Endothelial cell of umbilical vein (primary cell): ENCODE measurements at regions not wholly inside any gene's neighbourhood (a gene's known extent, or its start where the extent isn't known, plus 50 kb on each side); places are given as distances from the start of the nearest gene placed in this dataset.

Experiments
- BruUV-seq: library from RNA; stranded (reverse); fragments of 400-500 nt; replicated peaks from 2 replicates; lab custom pipeline; 2021; lab: Mats Ljungman, UMichigan
- CTCF ChIA-PET: fragments of 300-600, 350-600 bp; sonication (Branson Sonifier 250); formaldehyde crosslinking; loops from one replicate; lab custom pipeline; 2021; ENCODE audit warnings: antibody characterized with exemption, inconsistent platforms; lab: Charles Lee
- POLR2A ChIA-PET: fragments of 300-600, 350-600 bp; sonication (Branson Sonifier 250); formaldehyde crosslinking; loops from one replicate; lab custom pipeline; 2021; ENCODE audit warnings: antibody characterized with exemption, inconsistent platforms; lab: Charles Lee
- DNase-seq: peaks from one replicate; pipeline ENCODE4 v3.0.0-alpha.2; 2011; ENCODE audit warnings: low read depth, low spot score
- FAIRE-seq: peaks from 2 replicates; lab custom pipeline; 2011; peaks lifted over from hg19 to GRCh38; lab: Jason Lieb, UNC
- H2AFZ ChIP-seq: 2 replicates; pipeline ENCODE4 v1.6.0; 2012; ENCODE audit warnings: low read depth, low read length, control low read depth, inconsistent platforms
- H3K27ac ChIP-seq: 2 replicates; pipeline ENCODE4 v1.5.1; 2011; ENCODE audit warnings: low read depth, mild to moderate bottlenecking, control low read depth, low read length, moderate library complexity; ENCODE audit not compliant: insufficient read depth
- H3K27me3 ChIP-seq, 2 experiments: 2 replicates each; pipeline versions ENCODE4 v1.6.0 to v1.6.1; 2011; ENCODE audit warnings: low read length in 2 of 2, mixed read lengths in 1 of 2; ENCODE audit not compliant: control insufficient read depth in 2 of 2, insufficient read depth in 2 of 2
- H3K36me3 ChIP-seq, 2 experiments: 2 replicates in 1 of 2; 3 replicates in 1 of 2; pipeline ENCODE4 v1.5.1; 2011; ENCODE audit warnings: low read length in 2 of 2, mild to moderate bottlenecking in 1 of 2, moderate library complexity in 1 of 2; ENCODE audit not compliant: control insufficient read depth in 2 of 2, insufficient read depth in 2 of 2; ENCODE audit errors: extremely low read depth in 1 of 2
- H3K4me1 ChIP-seq: 3 replicates; pipeline ENCODE4 v1.5.1; 2011; ENCODE audit warnings: mild to moderate bottlenecking, low read length; ENCODE audit not compliant: control insufficient read depth, insufficient read depth; ENCODE audit errors: extremely low read depth
- H3K4me2 ChIP-seq: 2 replicates; pipeline ENCODE4 v1.6.1; 2011; ENCODE audit warnings: low read length, control low read depth, mixed read lengths; ENCODE audit not compliant: insufficient read depth
- H3K4me3 ChIP-seq, 3 experiments: fragments of 200-600 bp in 1 of 3; sonication (generic), shearing (Covaris generic) in 1 of 3; replicated peaks in 1 of 3; 2 replicates each; pipeline ENCODE4 v1.5.1; 2011 to 2016; ENCODE audit warnings: control low read depth in 3 of 3, low read length in 3 of 3, mild to moderate bottlenecking in 2 of 3, inconsistent platforms in 1 of 3, low read depth in 1 of 3, moderate library complexity in 1 of 3; ENCODE audit not compliant: insufficient read depth in 1 of 3
- H3K79me2 ChIP-seq: 2 replicates; pipeline ENCODE4 v1.6.0; 2012; ENCODE audit warnings: low read length, inconsistent platforms; ENCODE audit not compliant: control insufficient read depth, insufficient read depth
- H3K9ac ChIP-seq: replicated peaks from 2 replicates; pipeline ENCODE3; 2011; ENCODE audit warnings: low read length, control low read depth; ENCODE audit not compliant: insufficient read depth; ENCODE audit errors: extremely low read depth
- H3K9me1 ChIP-seq: replicated peaks from 3 replicates; pipeline ENCODE4 v1.6.0; 2011; ENCODE audit warnings: mild to moderate bottlenecking, low read length; ENCODE audit not compliant: control insufficient read depth, insufficient read depth; ENCODE audit errors: extremely low read depth
- H3K9me3 ChIP-seq: replicated peaks from 2 replicates; pipeline ENCODE4 v1.5.1; 2012; ENCODE audit warnings: low read length, inconsistent platforms; ENCODE audit not compliant: control insufficient read depth, insufficient read depth
- H4K20me1 ChIP-seq: replicated peaks from 2 replicates; pipeline ENCODE3; 2011; ENCODE audit warnings: mild to moderate bottlenecking, low read length; ENCODE audit not compliant: control insufficient read depth, insufficient read depth; ENCODE audit errors: extremely low read depth
- EZH2 ChIP-seq: IDR thresholded peaks from 2 replicates; pipeline ENCODE4 v1.6.1; 2012; ENCODE audit warnings: borderline replicate concordance, low read depth, mild to moderate bottlenecking, moderate library complexity, low read length, inconsistent platforms; ENCODE audit not compliant: severe bottlenecking
- FOS ChIP-seq: IDR thresholded peaks from 2 replicates; pipeline ENCODE4 v1.6.1; 2011; ENCODE audit warnings: mild to moderate bottlenecking, low read length, moderate library complexity, borderline replicate concordance; ENCODE audit not compliant: insufficient read depth
- GATA2 ChIP-seq: IDR thresholded peaks from 2 replicates; pipeline ENCODE4 v1.7.0; 2011; ENCODE audit warnings: low read depth, mild to moderate bottlenecking, moderate library complexity, mixed read lengths, low read length; ENCODE audit not compliant: insufficient read length, insufficient read depth
- JUN ChIP-seq: IDR thresholded peaks from 2 replicates; pipeline ENCODE4 v1.6.1; 2011; ENCODE audit warnings: borderline replicate concordance, low read depth; ENCODE audit not compliant: insufficient read length, insufficient read depth
- MYC ChIP-seq: IDR thresholded peaks from one replicate; pipeline ENCODE4 v1.6.1; 2011; ENCODE audit warnings: mild to moderate bottlenecking, low read depth, low read length
- POLR2A ChIP-seq: IDR thresholded peaks from 2 replicates; pipeline ENCODE4 v1.6.1; 2012; ENCODE audit warnings: low read depth, mild to moderate bottlenecking, control low read depth, low read length
- POLR2AphosphoS5 ChIP-seq: IDR thresholded peaks from 2 replicates; pipeline ENCODE4 v1.6.1; 2012; ENCODE audit warnings: low read depth, mild to moderate bottlenecking, control low read depth, low read length, moderate library complexity; ENCODE audit not compliant: insufficient read depth
- dilution Hi-C: fragments of 300-500 bp; cut with MboI; formaldehyde crosslinking; loops from one replicate; pipeline ENCODE4 v1.15.0; 2019; ENCODE audit warnings: low sequenced_read_pairs; ENCODE audit not compliant: extremely low pct_ligation_motif_present
- intact Hi-C: fragments of 100-400 bp; cut with micrococcal nuclease; formaldehyde crosslinking; loops from one replicate; pipeline ENCODE4 v1.10.0; 2022
- TF ChIP-seq, protein P1 (sequence below): IDR thresholded peaks from 2 replicates; pipeline ENCODE4 v1.6.1; 2011; ENCODE audit not compliant: insufficient read depth, insufficient read length
- TF ChIP-seq, protein P2 (sequence below), 2 donors: IDR thresholded peaks; 1 replicate in 1 of 2; 2 replicates in 1 of 2; pipeline ENCODE4 v1.5.1; 2011; ENCODE audit warnings: low read length in 2 of 2, mild to moderate bottlenecking in 2 of 2, moderate library complexity in 2 of 2, control low read depth in 1 of 2, inconsistent platforms in 1 of 2, low read depth in 1 of 2; ENCODE audit not compliant: insufficient read depth in 1 of 2; ENCODE audit errors: extremely low read depth in 1 of 2

GRCh38 chr7:47150497-47151260, 431.2 kb downstream of the TNS3 start:
- no peak overlapping the region for H3K4me2 ChIP-seq
- dilution Hi-C loops: no loop called here
- FAIRE-seq: no peak
- no peaks in the 10 kb centered on the region for H3K36me3 ChIP-seq
- H3K9me1 ChIP-seq: no peaks in the 10 kb centered on the region
- no peak overlapping the region for H3K4me3 ChIP-seq
- no peak for DNase-seq
- no peaks in the 10 kb centered on the region for H4K20me1 ChIP-seq
- H2AFZ ChIP-seq: no peak overlapping the region
- POLR2A ChIA-PET: no interaction called here
- H3K27ac ChIP-seq: no peak overlapping the region
- H3K9ac ChIP-seq: no peak overlapping the region
- H3K27me3 ChIP-seq: peaks cover 0 to 7% of the 10 kb centered on the region in 2 experiments
- CTCF ChIA-PET: no interaction called here
- BruUV-seq: no TSS peak
- TF ChIP-seq JUN (no peak), POLR2A (no peak), POLR2AphosphoS5 (no peak), EZH2 (no peak)
- TF ChIP-seq, protein P1, sequence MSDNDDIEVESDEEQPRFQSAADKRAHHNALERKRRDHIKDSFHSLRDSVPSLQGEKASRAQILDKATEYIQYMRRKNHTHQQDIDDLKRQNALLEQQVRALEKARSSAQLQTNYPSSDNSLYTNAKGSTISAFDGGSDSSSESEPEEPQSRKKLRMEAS: no peak
- no peaks in the 10 kb centered on the region for H3K9me3 ChIP-seq
- H3K79me2 ChIP-seq: no peaks in the 10 kb centered on the region
- no peaks in the 10 kb centered on the region for H3K4me1 ChIP-seq
- intact Hi-C loops: no loop called here

GRCh38 chr7:47149971-47150370, 431.9 kb downstream of the TNS3 start:
- dilution Hi-C loops (no loop called here), intact Hi-C loops (no loop called here)
- Histone ChIP-seq H3K79me2 (no peaks in the 10 kb centered on the region), H3K9me1 (no peaks in the 10 kb centered on the region), H3K27ac (no peak overlapping the region), H4K20me1 (no peaks in the 10 kb centered on the region), H3K9ac (no peak overlapping the region), H3K4me3 (no peak overlapping the region), H3K9me3 (no peaks in the 10 kb centered on the region), H3K36me3 (no peaks in the 10 kb centered on the region), H3K4me2 (no peak overlapping the region), H3K27me3 (peaks cover 0 to 7% of the 10 kb centered on the region in 2 experiments), H3K4me1 (no peaks in the 10 kb centered on the region), H2AFZ (no peak overlapping the region)
- no peak for DNase-seq
- ChIA-PET CTCF (no interaction called here), POLR2A (no interaction called here)
- TF ChIP-seq POLR2A (no peak), FOS (no peak), EZH2 (no peak), GATA2 (no peak), JUN (no peak), POLR2AphosphoS5 (no peak), MYC (no peak)
- TF ChIP-seq, protein P1: no peak
- TF ChIP-seq, protein P2, sequence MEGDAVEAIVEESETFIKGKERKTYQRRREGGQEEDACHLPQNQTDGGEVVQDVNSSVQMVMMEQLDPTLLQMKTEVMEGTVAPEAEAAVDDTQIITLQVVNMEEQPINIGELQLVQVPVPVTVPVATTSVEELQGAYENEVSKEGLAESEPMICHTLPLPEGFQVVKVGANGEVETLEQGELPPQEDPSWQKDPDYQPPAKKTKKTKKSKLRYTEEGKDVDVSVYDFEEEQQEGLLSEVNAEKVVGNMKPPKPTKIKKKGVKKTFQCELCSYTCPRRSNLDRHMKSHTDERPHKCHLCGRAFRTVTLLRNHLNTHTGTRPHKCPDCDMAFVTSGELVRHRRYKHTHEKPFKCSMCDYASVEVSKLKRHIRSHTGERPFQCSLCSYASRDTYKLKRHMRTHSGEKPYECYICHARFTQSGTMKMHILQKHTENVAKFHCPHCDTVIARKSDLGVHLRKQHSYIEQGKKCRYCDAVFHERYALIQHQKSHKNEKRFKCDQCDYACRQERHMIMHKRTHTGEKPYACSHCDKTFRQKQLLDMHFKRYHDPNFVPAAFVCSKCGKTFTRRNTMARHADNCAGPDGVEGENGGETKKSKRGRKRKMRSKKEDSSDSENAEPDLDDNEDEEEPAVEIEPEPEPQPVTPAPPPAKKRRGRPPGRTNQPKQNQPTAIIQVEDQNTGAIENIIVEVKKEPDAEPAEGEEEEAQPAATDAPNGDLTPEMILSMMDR (IDR thresholded peaks at IDR 0.05; ENCODE audit: extremely low read depth in 1 of 2, insufficient read depth in 1 of 2, low read depth in 1 of 2, low read length in 2 of 2): no peak
- BruUV-seq: no TSS peak
- FAIRE-seq: no peak
